Skin of body (tissue), 1 donor: ENCODE measurements at regions not wholly inside any gene's neighbourhood (a gene's known extent, or its start where the extent isn't known, plus 50 kb on each side); places are given as distances from the start of the nearest gene placed in this dataset.
"Not testable (repeated sequence)": the region's sequence is repeated elsewhere in the genome, so short reads cannot be mapped to it uniquely, and the experiment has no call there.

Experiments
- DNase-seq: peaks from one replicate; lab custom pipeline; 2025; lab: John Stamatoyannopoulos, UW

DNA sequence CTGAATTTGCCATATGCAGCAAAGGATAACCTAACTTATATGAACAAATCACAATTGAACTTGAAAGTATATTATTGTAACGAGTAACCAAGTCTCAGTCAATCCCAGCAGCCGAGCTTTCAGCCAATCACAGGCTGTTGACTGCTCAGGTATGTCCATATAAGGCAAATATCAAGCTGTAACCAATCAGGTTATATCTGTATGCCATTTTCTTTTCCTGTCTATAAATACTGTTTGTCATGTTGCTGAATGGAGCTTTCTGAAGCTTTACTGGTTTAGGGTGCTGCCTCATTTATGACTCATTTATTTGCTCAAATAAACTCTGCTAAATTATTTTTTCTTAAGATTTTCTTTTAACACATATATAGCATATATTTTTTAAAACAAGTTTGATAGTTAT, 1059.5 kb downstream of the GALC start:
- no peak for DNase-seq

DNA sequence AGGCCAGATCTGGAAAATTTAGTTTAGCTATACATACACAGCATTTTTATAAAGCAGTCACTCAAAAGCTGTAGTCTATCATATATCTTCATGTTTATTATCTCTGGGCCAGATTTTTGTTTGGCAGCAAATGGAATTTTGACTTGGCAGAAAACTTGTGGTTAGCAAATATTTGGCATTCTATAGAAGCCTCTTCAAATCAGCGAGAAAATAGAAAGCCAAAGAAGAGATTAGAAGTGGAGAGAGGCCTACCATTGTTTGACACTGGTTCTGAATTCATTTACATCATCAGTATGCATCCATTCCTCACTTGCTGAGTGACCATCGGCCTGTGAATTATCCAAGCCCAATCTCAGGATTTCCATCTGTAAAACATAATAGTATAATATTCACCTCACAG, 1077.6 kb downstream of the GALC start:
- DNase-seq: peak; percentile 51

DNA sequence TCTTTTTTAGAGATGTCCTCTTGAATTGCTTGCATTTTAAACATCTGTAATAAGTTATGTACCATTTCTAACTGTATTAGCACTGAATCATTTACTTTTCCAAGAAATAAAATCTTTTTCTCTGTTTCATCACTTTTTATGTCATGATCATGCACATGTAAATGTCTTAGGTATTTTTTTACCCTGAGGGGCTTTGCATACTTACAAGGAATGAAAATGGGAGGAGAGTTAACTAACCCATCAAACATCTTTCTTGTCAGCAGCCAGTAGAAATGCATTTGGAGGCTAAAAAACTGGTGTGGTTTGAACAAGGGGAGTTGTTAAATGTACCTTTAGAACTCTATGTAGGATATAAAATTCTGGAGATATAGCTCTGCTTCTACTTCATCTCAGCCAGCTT, 1080.3 kb downstream of the GALC start:
- DNase-seq: peak; percentile 24

DNA sequence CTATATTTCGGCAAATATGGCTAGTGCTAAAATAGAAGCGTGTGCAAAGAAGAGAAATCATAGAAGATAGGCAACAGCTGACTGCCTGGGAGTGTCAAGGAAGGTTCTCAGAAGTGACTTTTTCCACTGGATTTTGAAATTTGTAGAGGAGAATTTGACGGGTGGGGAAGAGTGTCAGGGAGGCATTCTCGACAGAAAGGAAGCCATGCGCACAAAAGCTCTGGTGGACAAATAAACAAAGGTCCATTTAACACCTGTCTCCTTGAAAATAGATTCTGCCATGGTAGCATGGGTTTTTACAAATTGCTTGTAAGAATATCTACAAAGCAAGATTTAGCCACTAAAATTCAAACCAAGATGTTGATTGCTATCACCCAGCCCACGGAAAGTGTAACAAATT, 1081.5 kb downstream of the GALC start:
- no peak for DNase-seq

DNA sequence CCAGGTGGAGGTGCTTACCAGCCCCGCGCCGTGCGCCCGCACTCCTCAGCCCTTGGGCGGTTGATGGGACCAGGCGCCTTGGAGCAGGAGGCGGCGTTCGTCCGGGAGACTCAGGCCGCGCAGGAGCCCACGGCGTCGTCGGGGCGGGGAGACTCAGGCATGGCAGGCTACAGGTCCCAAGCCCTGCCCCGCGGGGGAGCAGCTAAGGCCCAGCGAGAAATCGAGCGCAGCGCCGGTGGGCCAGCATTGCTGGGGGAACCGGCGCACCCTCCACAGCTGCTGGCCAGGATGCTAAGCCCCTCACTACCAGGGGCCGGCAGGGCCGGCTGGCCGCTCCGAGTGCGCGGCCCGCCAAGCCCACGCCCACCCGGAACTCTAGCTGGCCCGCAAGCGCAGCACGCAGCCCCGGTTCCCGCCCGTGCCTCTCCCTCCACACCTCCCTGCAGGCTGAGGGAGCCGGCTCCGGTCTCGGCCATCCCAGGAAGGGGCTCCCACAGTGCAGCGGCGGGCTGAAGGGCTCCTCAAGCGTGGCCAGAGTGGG, 1087.5 kb downstream of the GALC start:
- DNase-seq: not testable (repeated sequence)

DNA sequence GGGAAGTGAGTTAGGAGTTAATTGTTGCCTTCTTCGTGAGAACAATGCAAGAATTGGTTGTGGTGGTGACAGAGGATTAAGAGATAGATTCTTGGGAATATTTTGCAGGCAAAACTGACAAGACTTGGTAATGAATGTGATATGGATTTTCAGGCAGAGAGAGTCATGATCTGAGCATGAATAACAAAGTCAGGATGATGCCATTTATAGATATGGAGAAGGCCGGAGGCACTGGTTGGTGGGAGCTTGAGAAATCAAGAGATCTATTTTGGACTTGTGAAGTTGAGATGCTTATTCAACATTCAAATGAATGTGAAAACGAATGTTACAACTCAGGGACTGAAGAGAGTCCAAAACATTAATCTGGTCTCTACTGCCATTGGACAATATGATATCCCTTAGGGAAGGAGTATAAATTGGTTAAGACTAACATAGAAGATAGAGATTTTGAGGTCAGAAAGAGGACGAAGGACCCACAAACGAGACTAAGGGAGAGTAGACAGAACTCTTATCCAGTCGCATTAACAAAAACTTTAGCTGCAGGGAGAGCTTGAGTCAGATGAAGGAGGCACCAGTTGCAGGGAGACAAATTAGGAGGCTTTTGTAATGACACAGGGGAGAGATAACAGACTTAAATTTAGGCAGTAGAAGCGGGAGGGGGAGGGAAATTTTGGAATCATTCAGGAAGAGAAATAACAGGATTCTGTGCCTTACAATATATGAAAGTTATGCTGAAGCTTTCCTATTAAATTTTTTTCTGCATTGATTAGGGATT, 1090.6 kb downstream of the GALC start:
- DNase-seq: no peak

DNA sequence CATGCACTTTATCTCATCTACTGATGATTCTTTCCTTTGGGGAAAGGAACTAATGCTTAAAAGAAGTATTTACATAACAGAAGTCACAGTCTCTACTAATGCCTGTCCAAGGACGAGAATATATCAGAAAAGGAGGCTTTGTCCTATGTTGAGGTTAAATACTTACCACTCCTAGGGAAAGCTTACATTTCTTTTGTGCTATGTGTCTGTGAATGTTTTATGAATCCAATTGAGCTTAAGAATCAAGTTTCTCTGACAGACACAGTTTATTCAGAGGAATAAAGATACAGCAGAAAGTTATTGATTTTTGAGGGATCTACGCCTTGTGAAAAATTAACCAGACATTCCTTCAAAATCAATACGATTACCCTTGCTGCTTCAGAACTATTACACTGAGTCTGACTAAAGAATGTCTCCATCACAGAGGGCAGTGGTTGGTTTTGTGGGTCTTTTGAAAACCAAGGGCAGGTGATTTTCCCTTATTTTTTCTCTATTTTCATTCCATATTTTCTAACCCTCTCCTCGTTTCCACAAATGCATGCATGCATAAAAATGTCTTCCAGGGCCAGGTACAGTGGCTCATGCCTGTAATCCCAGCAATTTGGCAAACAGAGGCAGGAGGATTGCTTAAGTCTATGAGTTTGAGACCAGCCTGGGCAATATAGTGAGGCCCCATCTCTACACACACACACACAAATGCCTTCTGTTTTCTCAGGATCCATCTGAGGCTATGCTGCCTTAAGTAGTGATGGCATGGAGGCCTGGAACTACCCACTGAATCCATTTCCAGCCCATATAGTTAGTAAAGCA, 1095.1 kb downstream of the GALC start:
- DNase-seq: no peak

DNA sequence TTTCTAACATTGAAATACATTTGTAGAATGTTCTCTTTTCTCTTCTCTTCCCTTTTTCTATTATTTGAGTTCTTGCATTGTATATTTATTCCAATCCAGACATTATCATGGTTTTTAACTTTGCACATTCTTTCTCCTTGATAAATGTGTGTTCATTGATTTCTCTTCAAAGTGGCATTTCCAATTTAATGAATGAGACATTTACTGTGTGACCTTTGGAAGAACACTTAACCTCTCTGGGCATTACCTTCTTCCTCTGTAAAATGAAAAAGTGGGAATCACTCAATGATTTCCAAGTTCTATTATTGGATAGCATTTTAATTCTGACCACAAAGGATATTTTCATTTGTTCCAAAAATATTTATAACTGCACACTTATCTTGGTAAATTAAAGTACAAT, 1095.8 kb downstream of the GALC start:
- no peak for DNase-seq

DNA sequence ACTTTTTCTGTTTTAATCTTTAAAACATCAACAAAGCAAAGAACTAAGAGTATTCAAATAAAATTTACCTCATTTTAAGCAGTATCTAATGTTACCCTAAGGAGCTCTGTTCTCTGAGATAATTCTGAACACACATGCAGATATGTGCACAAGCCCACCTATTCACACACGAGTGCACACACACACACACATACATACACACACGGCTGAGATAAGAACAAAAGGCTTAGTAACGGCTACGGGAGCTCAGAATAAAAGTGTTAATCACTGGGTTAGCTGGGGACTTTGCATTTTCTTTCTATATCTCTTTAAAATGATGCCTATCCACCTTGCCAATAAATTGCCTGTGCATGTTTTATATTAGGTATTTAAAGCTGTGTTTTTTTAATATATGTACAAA, 1096.3 kb downstream of the GALC start:
- DNase-seq: no peak

DNA sequence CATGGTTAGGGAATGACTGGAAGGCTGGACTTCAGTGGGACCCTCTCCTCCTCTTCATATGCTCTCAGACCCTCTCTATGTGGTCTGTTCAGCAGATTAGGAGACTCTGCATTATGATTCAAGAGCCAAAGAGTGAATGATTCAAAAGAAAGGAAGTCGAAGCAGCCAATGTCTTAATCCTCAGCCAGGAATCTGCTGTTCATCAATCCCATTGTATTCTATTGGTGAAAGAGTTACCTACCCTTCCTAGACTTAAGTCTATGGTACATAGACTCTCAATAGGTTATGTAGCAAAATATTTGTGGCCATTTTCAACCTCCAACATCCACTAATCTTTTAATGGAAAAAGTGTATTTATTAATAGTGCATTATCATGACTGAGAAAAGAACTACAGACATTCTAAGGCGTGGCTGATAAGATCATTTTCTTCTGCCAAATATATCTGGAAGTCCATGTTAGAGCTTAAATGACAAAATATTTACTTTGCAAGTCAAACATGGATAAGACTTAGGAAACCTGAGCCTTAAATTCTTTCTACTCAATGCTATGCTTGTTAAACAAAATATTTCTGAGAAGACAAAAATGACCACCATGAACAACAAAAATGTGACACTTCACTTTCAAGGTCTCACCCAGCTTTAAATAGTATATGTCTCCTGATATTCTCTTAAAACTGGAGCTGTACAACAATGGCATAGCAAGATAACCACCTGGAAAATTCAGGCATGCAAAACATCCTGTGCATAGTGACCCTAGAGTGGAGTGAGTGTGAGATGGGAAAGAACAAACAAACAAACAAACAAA, 1100.6 kb downstream of the GALC start:
- no peak for DNase-seq

DNA sequence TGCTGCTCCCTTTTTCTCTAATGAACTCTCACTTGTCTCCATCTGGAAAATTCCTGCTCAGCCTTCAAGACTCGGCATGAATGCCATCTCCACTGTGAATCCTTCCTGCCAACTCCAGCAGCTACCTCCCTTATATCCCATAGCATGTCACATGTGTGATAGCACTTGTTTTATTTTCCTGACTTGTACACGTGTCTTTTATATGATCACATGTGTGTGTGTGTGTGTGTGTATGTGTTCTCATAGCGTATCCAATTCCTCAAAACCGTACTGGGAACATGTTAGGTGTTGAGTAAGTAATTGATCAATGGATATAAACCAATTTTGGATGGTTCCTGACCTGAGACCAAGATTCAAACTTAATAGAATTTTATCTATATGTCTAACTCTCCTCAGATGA, 1107.7 kb downstream of the GALC start:
- no peak for DNase-seq

DNA sequence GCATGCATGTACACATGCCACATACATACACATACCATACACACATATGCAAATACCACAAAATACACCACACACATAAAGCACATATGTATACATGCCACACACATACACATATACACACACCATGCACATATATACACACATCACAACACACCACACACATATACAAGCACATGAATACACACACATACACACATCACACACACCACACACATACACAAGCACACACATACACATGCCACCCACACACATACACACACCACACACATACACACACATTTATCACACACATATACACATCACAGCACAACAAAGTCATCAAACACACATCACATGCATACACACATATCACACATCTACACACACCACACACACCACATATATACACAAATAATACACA, 1108.5 kb downstream of the GALC start:
- DNase-seq: no peak

DNA sequence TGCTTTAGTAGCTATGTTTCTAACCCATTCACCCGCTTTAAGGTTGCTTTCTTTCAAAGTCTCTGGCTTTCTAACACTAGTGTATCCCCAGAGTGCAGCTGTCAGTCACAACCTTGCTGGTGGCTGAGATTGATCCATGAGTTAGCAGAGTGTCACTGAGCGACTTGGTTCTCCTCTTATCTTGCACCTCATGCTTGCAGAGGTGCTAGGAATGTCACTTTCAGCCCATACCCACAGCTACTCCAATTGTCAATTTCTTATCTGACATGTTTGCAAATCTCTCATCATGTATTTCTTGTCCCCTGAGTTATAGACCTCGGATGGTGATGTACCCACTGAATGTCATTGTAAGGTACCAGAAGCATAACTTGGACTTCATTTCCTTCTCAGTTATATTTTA, 1110.2 kb downstream of the GALC start:
- DNase-seq: no peak

DNA sequence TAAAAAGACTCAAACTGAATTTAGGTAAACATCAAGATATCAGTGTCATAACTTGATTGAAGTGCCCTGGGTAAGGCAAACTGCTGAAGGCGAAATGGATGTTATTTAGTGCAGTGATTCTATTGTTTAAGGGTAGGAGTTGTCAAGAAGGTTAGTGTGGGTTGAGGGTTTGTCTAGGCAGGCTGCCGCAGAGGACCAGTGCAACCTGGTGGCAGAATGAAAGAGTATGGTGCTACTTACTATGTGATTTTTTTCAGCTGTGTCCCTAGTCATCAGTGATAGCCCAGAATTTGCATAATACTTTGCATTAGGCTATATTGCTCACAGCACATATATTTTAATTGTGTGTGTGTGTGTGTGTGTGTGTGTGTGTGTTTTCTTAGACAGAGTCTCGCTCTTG, 1127.0 kb downstream of the GALC start:
- no peak for DNase-seq

DNA sequence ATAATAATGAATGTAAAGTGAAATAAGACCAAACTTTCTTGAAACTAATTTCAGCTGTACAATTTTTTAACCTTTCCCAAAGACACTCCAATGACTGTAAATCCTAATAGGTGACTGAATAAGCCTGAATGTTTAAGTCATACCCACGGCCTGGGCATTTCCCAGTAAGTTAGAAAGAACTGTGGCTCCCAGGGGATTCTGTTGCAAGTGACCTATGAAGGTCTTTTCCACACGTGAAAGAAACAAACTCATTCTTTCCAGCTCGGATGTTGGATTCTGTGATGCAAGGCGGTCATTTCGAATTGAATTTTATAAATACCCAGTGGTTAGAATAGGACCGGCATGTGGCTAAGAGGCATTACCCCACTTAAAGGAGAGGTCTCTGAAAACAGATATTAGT, 1134.4 kb downstream of the GALC start:
- no peak for DNase-seq

DNA sequence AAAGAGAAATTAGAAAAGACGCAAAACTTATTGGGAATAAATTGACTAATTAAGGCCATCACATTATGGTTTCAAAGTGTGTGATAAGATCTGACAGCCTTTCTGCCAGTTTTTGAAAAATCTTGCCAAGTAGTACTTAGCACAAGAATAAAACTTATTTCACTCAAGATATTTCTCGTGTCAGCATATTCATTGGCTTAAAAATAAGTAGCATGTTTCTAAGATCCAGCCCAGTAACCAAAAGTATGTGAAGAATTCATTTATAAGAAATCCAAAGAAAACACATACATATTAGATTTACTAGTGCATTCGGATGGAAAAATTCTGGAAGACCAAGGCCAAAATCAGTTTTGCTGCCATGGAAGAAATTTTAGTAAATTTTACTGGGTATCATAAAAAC, 1135.0 kb downstream of the GALC start:
- DNase-seq: peak; percentile 7

DNA sequence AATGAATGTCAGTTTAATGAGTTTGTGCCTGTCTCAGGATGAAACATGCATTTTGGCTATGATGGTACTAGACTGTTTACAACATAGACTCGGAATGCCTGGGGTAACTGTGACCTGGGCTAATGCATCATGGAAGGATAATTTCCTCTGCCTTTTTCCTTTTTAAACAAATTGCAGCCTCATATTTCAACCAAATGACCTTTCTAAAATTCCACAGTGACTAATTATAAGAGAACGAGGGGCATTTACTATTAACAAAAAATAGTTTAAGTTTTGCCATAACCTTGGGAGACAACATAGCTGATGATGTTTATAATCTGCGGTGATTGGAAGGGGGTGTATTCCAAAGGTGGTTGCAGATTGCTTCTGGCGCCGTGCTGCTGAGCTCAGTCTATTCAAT, 1140.5 kb downstream of the GALC start:
- no peak for DNase-seq

DNA sequence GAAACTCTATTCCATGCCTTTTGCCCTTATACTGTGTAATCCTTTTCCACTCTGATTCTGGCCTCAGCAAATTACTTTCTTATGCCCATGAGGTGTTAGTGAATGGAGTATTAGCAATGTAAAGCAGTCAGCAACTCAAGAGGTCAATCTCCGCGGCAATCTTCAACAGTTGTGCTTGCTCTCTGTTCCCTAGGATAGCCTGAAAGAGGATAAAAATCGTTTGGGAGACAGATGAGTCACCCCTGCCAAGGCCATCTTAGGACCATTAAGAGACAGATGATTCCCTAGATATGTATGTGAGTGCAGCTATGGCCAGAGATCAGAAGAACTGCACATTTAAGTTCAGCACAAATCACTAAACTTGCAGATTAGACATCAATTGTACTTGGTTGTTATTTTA, 1145.8 kb downstream of the GALC start:
- DNase-seq: no peak

DNA sequence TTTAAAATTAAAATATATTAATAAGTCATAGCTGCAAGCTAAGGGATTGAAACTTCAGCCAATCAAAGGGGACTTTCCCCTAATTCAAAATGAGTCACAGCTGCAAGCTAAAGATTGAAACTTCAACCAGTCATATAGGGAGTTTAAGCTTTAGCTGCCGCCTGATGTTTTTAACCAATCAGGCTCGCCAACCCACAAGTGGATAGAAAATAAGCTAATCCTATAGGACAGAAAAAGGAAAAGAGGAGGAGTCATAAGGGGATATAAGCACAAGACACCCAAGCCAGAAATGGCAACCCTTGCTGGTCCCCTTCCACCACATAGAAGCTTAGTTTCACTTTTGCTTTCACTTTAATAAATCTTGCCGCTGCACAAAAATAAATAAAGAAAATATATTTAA, 1154.6 kb downstream of the GALC start:
- no peak for DNase-seq

DNA sequence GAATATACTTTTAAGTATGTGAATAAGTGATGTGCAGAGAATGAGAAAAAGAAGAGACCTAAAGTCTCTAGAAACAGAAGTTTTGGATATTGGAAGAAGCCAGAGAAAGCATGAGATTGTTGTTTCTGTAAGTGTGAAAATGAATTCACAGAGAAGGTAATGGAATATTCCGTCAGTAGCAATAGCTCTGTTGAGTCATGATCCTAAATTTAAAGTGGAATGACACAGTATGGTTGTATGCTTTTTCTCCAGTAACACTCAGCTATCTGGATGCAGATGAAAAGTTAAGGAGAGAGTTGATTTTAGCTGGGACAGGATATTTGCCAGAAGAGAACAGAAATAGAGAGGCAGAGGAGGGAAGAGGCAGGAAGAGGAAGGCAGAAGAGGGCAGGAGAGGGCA, 1166.3 kb downstream of the GALC start:
- no peak for DNase-seq

DNA sequence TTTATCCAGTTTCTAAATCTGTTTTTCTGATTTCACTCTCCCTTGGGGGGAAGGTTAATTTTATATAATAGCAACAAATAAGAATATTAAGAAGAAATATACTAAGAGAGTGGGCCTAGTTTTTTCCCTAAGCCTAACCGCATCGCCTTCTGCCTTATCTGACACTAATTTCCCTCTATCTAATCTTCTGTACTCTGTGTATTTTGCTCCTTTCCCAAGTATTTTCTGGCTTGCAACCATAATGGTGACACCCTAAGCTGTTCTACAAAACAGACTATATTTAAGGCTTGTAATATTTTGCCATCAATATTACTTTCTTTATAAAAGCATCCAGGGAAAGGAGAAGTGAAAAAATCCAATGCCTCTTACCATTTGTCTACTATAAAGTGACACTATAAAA, 1168.8 kb downstream of the GALC start:
- DNase-seq: no peak

DNA sequence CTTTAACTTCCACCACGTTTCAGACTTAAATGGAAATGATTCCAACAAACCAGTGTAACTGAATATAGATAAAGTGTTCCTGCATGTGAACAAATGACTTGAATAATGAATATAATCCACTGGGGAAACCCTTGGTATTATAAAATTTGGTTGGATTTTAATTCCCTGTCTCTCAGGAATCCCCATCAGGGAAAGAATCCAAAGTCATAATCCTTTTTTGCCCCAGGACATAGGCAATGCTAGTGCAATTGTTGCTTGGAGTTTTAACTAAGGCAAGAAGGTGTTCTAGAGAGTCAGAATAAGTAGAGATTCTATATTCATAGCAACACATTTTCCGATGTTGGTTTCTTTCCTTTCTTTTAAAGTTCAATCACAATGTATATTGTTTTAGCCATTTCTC, 1169.4 kb downstream of the GALC start:
- no peak for DNase-seq
